ENCODE measurements at regions not wholly inside any gene's neighbourhood (a gene's known extent, or its start where the extent isn't known, plus 50 kb on each side); places are given as distances from the start of the nearest gene placed in this dataset.

DNA sequence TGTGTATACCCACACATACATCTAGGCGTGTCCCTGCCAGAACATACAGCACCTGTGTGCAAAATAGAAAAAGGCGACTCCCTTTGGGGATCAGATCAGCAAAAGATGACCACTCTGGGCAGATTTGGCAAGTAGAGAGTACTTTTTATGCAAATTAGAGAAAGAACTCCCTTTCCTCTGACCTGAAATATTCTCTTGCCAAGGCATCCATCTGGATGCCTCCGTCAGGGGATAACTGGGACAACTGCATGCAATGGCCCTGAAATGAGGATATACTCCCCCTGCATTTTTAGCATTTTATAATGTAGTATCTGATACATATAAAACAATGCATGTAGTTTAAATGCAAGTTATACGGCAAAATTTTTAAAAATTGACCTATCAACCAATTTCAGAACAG, 247.7 kb downstream of the ICOS start:
- DNase-seq: no peak

DNA sequence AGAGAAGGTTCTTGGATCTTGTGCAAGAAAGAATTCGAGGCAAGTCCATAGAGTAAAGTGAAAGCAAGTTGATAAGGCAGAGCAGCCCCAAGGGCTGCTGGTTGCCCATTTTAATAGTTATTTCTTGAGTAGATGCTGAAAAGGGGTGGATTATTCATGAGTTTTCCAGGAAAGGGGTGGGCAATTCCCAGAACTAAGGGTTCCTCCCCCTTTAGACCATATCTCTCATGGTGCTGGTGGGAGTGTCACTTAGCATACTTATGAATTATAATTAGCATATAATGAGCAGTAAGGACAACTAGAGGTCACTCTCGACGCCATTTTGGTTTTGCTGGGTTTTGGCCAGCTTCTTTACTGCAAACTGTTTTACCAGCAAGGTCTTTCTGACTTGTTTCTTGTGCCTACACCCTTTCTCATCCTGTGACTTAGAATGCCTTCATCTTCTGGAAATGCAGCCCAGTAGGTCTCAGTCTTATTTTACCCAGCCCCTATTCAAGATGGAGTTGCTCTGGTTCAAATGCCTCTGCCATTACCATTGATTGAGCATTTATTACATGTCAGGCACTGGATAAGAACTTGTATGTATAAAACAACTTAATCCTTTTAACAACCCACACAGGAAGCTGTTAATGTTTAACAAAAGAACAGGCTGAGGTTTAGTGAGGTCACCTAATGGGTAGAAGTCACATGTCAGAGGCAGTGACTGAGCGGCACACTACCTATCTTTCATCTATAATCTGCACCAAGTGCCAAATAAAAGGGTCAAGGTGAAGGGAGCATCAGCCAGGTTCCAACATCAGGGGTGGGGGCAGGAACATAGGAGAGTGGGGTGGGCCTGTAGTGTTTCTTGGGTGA, 250.9 kb downstream of the ICOS start:
- no peak for DNase-seq

DNA sequence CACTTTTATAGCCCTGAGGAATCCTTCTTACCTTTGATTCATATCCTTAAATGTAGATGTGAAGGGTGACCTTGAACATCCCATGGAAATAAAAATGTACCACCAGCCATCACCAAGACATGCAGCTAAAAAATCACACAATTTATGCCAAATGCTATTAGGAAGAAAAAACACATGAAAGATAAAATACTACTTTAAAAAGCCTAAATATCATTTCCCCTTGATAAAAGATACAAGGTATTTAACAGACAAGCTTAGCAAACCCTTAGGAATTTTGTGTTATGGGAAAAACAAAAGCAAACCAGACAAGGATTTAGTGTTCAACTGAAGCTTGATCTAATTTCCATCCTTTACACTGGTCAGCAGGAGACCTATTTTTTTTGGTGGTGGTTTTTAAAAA, 255.0 kb downstream of the ICOS start:
- no peak for DNase-seq

DNA sequence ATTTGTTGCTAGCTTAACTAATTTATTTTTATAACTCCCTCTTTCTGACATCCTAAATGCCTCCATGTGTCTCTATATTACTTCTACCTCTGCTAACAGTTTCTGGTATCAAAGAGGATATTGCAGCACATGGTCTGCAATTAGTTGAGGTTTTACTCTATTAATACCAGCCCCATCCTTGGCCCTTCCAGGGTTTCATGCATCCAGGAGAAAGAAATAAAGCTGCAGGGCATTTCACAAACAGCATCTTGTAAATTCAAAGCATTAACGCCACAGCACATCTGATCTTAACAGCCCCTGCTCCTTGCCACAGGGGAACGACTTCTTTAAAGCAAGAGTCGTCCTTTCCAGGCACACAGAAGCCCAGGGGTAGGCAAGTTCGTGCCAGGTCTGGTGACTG, 258.9 kb downstream of the ICOS start:
- no peak for DNase-seq

DNA sequence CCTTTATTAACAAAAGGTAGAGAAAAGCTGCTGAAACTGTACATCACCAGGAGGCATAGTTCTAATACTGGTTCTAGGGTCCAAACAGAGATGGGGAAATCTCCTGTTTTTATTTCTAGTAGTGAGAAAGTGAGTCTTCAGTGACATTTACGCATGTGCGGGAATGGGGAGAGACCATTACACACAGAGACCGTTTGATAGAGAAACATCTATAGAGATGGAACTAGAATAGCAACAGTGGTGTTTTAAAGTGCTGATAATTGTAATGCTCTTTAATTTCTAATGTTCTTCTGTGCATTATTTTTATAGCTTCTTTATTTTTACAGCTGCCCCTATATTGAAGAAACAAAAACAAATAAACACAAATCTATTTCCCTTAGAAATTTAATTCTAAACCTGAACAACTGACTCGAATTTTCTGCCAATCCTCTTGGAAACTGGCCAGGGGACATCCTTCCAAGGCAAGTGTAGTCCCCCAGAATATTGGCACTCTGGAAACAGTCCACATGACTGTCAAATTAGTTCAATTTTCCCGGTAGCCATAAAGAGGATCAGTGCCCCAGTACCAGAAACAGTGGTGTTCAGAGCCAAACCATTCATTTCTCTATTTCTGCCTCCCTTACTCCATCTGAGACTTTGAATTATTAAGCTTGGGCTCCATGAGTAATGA, 260.9 kb downstream of the ICOS start:
- DNase-seq: no peak

DNA sequence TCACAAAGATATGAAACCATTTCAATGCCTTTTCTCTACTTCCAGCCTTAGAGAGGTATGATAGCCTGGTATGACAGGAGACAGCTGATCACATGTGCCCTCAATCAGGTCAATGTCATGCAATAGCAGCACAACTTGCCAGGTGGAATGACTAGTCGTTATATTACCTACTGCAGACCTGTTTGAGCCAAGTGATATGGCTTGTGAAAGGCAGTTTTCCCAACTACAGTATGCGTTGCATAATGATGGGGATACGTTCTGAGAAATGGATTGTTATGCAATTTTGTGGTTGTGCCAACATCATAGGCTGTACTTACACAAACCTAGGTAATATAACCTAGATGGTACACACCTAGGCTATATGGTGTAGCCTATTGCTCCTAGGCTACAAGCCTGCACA, 262.8 kb downstream of the ICOS start:
- DNase-seq: no peak

DNA sequence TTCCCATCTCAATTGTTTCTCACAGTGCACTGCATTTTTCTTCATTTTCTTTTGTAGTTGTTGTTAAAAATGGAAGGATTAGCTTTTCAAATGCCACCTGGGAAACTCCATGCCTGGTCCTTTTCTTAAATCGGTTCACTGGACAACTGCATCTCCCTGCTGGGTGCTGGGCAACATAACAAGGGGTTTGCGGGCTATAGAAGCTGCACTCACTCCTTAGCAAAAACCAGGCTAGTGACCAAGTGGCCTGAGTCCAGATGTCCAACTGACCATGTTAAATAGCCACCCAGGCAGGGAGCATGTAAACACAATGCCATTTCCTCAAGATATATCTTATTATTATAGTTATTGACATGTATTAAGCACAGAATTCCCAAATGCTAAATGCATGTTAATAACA, 264.9 kb downstream of the ICOS start:
- no peak for DNase-seq

DNA sequence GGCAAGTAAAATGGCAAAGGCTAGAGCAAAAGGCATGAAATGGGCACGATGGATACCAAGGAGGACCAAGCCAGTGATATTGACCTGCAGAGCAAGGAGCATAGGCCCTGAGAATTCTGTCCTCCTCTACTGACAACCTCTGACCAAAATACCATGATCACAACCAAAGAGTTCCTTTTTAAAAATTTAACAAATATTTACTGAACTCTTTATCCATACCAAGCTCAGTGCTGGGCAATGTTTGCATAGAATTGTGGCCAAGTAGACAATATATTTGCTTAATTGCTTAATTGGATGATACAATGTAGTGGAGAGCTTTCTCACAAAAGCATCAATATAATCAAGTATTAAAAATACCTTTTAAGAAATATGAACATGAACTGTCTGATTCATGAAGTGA, 265.7 kb downstream of the ICOS start:
- no peak for DNase-seq

DNA sequence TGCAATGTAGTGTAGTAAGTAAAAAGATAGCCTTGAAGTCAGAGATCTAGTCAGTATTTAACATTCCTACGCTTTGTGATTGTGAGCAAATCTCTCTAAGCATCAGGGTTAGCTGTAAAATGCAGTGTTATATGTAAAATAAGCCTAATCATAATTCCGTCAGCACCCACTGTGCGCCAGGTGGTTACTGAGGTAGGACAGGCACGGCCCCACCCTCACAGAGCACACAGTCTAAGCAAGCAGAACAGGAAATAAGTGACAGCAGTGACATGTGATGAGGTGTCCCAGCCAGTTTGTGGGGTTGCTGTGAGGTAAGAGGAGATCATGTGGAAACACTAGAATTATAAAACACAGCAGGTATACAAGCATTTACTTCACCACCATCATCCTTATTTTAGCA, 267.1 kb downstream of the ICOS start:
- no peak for DNase-seq

DNA sequence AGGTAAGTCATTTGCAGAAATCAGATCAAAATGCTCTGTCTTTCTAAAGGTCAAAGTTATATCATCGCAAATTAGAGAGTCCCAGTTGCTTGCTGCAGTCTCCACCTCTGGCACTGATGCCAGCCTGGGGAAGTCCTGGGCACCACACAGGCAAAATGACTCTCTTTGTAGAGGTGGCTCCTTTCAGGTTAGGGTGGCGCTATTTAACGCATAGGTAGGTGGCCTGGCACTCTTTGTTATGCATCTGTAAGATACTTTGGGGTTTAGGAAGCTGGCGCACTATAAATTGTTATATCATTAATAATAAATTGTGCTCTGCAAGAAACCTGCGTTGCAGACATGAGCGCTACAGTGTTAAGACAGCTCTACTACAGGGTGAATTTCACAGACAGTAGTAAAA, 268.5 kb downstream of the ICOS start:
- DNase-seq: no peak

DNA sequence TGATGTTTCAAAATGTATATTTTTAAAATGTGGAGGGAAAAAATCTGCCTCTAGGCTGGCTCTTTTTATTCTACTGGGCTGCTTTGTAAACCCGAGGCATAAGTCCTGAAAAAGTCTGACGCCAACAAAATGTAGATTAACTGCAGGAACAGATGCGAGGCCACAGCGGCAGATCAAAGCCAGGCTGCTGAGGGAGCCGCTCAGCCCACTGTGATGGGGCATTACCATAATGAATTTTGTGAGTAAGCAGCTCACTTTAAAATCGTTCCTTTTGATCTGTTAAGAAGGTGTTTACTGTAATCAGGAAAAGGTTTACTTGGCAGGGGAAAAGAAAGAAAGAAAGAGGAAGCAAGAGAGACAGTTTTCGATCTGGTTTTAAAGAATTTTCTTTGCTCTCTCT, 269.0 kb downstream of the ICOS start:
- no peak for DNase-seq

DNA sequence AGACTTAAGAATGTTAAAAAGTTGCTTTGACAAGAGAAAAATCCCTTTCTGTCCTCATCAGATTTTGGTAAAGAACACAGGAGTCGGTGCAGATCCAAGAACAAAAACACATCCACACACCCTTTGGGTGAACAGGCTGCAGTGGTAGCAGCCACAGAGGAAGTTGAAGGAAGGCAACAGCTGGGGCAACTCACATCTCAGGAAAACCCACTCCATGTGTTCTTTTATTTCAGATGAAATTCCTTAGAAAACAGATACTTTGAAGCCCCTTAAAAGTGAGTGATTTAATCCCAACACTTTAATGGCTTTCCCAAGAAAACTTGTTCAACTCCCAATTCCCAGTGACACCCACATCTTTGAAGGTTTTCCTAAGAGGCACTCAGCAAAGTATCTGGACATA, 271.3 kb downstream of the ICOS start:
- no peak for DNase-seq

DNA sequence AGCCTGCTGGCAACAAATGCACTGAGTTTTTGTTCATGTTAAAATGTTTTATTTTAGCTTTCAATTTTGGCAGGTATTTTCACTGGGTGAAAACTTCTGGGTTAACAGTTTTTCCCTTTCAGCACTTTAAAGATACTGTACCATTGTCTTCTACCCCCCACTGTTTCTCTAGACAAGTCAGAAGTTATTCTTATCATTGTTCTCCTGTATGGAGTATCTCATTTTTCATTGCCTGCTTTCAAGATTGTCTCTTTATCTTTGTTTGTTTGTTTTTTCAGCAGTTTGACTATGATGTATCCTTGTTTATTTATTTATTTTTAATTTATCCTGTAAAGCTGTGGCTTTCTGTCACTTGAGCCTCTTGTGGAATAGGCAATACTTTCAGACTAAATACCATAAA, 277.0 kb downstream of the ICOS start:
- DNase-seq: no peak

DNA sequence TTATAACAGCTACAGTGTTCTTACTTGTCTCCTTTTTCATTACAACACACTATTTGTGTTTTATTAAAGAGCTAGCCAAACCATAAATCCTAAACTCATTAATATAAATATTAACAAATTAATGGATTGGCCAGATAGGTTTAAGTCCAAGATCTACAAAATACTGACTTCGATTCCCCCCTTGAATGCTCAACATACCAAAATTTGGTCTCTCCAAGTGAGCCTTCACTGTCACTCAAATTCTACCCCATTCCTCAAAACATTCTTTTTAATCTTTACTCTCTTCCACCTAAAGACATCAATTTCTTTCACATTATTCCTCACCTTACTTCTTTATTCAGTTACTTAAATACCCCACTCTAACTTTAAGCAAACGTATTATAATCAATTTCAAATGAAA, 281.5 kb downstream of the ICOS start:
- DNase-seq: no peak

DNA sequence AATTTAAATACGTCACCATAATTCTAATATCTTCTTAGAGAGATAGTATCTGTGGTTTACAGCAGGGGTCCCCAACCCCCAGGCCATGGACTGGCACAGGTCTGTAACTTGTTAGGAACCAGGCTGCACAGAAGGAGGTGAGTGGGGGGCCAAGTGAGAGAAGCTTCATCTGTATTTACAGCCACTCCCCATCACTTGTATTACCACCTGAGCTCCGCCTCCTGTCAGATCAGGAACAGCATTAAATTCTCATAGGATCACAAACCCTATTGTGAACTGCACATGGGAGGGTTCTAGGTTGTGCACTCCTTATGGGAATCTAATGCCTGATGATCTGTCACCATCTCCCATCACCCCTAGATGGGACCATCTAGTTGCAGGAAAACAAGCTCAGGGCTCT, 282.6 kb downstream of the ICOS start:
- DNase-seq: no peak

DNA sequence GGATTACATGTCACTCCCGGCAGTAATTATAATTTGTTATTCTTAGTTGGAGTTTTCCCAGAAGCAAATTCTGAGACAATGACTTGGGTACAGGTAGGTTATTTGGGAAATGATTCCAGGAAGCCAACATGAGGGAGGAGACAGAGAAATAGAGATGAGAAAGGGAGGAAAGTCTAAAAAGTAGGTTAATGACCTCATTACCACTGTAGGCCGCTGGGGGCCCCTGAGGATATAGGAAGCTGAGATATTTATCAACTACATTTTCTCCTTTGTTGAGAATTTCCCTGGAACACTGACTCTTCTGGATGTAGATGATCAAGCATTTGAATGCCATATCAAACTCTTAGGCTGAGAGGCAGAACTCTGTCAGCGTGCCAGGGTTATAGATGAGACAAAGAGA, 284.3 kb downstream of the ICOS start:
- no peak for DNase-seq

DNA sequence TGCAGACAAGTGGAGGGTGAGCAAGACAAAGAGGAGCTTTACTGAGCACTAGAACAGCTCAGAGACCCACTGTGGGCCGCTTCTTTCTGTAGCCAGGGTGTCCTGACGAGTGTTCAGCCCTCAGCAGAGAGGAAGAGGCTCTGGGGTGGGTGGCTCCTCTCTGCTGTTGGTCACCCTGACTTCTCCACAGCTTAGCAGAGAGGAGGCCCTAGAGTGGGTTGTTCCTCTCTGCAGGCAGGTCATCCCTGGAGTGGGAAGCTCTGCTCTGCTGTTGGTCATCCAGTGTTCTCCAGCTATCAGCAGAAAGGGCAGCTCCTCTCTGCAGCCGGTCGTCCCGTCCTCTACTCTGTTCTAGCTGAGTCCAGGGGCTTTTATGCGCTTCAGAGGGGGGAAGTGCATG, 286.5 kb downstream of the ICOS start:
- DNase-seq: no peak

DNA sequence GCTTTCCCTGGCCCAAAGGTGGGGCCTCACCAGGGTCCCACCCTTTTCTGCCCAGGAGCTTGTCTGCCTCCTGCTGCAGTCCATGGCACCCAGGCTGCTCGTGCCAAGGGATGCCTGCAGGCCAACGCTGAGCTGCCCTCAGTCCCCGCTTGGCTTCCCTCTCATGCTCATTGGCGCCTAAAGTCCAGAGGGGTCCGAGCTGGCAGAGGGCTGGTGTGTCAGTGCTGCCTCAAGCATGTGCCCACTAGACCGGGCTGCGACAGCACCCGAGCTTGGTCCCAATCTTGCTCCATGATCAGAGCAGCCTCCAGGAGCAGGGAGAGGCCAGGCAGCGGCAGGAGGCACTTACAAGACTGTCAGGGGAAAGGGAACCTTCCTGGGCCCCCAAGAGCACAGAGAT, 287.0 kb downstream of the ICOS start:
- no peak for DNase-seq

DNA sequence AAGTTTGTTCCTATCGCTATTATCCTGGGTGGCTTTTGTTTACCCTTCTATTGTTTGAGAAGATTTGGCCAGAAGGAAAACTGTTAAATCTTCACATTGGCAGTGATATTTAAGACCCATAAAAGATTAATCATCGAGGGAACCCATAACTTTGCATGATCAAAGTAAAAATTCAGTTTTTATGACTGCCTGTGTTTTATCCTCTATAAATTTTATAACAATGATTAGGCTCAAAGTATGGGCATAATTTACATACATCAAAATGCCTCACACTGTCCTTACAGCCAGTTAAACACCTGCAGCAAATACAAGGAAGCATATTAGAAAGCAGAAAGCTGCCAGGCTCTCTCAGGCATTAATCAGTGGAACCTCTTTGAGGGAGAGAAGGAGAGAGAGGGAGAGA, 289.1 kb downstream of the ICOS start:
- no peak for DNase-seq

DNA sequence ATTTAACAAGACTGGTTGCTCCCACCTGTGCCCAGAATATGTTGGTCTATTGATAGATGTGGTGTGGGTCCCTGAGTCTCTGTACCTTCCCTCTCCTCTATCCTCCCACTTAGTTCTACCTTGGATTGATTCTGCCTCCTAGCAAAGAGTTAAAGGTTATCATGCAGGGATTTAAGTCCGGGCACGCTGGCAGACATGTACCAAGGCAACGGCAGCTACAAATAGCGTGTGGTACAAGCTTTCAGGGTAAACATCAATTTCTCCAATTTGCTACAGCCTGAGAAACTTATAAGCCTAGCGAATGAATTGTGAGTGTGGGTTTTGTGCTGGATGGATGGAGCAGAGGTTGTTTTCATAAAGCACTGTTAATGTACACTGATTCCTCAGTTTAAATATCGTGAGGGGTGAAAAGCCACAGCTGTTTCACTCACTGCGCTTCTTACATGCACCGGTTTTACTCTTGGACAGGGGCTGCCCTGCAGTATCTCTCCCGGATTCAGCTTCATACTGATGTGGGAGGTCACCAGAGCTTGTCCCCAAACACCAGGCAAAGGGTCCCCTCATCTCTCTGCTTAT, 289.8 kb downstream of the ICOS start:
- no peak for DNase-seq

DNA sequence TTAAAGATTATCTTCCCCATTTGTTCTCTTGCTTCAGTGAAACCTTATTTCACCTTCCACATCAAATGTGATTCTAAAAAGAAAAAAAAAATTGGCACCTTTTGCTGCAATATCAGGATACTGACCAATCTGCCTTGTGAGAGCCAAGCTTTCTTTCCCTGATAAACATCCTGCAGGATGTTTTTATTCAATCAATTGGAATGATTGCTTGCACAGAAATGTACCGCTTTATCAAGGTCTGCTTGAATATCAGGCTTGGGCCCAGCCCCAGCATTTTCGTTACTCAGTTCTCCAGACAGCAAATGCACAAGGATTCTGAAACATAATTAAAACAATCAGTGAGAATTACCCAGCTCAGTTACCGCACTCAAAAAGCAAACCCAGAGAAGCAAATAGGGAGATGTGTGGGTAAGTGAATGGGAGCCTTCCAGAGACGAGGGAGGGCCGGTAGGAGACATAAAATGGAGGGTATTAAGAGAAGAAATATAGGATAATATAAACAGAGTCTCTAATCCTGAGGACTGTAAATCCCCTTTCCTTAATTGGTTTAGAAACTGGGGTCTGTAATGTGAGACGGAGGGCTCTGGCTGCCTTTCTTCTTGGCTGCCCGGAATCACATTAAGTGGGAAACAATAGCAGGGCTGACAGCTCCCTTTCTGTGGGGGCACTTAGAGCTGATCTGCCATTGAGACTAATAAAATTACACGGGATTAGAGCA, 291.8 kb downstream of the ICOS start:
- no peak for DNase-seq

DNA sequence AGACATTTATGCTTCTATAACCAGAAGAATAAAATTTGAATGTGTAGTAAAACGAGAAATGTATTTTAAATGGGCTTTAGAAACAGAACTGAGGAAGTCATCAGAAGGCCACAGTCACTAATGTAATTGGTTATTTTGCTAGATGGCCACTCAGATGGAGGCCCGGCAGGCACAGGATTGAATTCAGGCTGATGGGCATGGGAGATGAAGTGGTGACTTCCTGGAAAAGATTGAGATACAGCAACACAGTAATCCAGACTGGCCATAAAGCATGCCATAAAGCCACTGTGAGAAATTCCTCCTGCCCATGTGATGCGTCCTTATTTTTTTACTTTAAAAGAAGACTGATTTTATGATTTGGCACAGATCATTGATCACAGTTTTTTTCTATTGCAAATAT, 297.7 kb downstream of the ICOS start:
- DNase-seq: no peak

DNA sequence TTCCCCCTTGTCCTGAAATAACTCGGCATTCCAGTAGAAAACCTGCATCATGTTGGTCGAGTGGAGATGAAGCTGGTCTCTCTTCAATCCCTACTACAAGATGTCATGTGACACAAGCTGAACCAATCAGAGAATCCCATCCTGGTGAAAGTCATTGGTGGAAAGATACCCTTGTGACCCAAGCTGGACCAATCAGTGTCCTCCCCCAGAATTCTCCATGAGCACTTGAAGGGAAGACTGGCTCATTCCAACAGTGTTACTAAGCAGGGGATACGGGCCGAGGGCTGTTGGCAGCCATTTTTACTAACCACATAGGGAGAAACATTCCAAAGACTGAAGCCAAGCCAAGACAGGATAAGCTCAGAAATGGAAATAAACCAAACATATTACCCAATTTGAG, 298.3 kb downstream of the ICOS start:
- DNase-seq: no peak

DNA sequence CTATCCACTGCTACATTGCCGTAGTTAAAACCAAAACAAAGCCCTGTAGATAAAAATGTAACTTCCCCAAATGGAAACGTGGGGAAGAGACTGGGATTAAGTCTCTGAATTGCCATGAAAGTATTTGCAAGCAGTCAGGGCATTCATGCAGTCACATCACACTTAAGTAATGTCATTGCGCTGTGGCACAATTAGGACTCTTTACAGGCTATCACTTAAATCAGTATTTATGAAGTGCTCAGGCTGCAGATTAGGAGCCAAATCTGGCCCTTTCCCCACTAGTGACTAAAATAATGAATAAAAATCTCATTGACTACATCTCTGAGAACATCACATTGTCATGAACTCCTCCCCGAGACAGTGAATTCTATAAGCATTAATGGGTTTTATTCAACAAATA, 300.9 kb downstream of the ICOS start:
- no peak for DNase-seq
